Liver (tissue), 8 donors: ENCODE measurements at regions not wholly inside any gene's neighbourhood (a gene's known extent, or its start where the extent isn't known, plus 50 kb on each side); places are given as distances from the start of the nearest gene placed in this dataset.

ENCODE experiments used
- DNase-seq: peaks from one replicate; pipeline ENCODE4 v3.0.0-alpha.2; 2017; ENCODE audit warnings: low spot score
- H3K27ac ChIP-seq, 2 donors: one replicate each; pipeline ENCODE4 v1.7.0; 2013; ENCODE audit warnings: inconsistent platforms in 2 of 2, low read length in 2 of 2, control low read depth in 1 of 2, low read depth in 1 of 2, mild to moderate bottlenecking in 1 of 2
- H3K27me3 ChIP-seq, 4 donors: one replicate each; pipeline versions ENCODE4 v1.6.1 to v1.7.0; 2013; ENCODE audit warnings: low read length in 3 of 4, inconsistent platforms in 1 of 4, mild to moderate bottlenecking in 1 of 4, moderate library complexity in 1 of 4; ENCODE audit not compliant: control insufficient read depth in 4 of 4, insufficient read depth in 4 of 4
- H3K36me3 ChIP-seq, 4 donors: one replicate each; pipeline versions ENCODE4 v1.6.1 to v1.7.0; 2013; ENCODE audit warnings: low read length in 3 of 4, mild to moderate bottlenecking in 3 of 4, low read depth in 1 of 4, moderate library complexity in 1 of 4; ENCODE audit not compliant: control insufficient read depth in 4 of 4, insufficient read depth in 3 of 4
- H3K4me1 ChIP-seq, 4 donors: one replicate each; pipeline versions ENCODE4 v1.6.1 to v1.7.0; 2013; ENCODE audit warnings: low read length in 3 of 4, mild to moderate bottlenecking in 3 of 4, moderate library complexity in 1 of 4; ENCODE audit not compliant: control insufficient read depth in 4 of 4, insufficient read depth in 4 of 4
- H3K4me3 ChIP-seq, 3 donors: one replicate each; pipeline versions ENCODE4 v1.6.1 to v1.7.0; 2013; ENCODE audit warnings: low read length in 3 of 3, control low read depth in 1 of 3, low read depth in 1 of 3, mild to moderate bottlenecking in 1 of 3
- H3K9ac ChIP-seq, 2 donors: one replicate each; pipeline ENCODE4 v1.7.0; 2013; ENCODE audit warnings: low read length in 2 of 2, mild to moderate bottlenecking in 2 of 2, moderate library complexity in 2 of 2, control low read depth in 1 of 2, low read depth in 1 of 2
- H3K9me3 ChIP-seq, 4 donors: one replicate each; pipeline versions ENCODE4 v1.6.1 to v1.7.0; 2013; ENCODE audit warnings: low read length in 3 of 4; ENCODE audit not compliant: control insufficient read depth in 4 of 4
- EGR1 ChIP-seq, 2 donors: IDR thresholded peaks; 2 replicates each; pipeline ENCODE4 v1.6.1; 2016 to 2018; ENCODE audit warnings: antibody characterized with exemption in 2 of 2, low read depth in 2 of 2
- FOXA1 ChIP-seq: IDR thresholded peaks from 2 replicates; pipeline ENCODE4 v1.6.1; 2016; ENCODE audit warnings: antibody characterized with exemption
- FOXA2 ChIP-seq: IDR thresholded peaks from 2 replicates; pipeline ENCODE4 v1.6.1; 2016; ENCODE audit warnings: antibody characterized with exemption
- GABPA ChIP-seq, 2 donors: IDR thresholded peaks in 1 of 2; conservative IDR thresholded peaks in 1 of 2; 2 replicates each; pipeline ENCODE4 v1.6.1; 2016; ENCODE audit warnings: antibody characterized with exemption in 2 of 2, mild to moderate bottlenecking in 1 of 2, moderate library complexity in 1 of 2
- HNF4A ChIP-seq, 2 donors: conservative IDR thresholded peaks; 2 replicates each; pipeline ENCODE4 v1.6.1; 2016; ENCODE audit warnings: antibody characterized with exemption in 2 of 2, mild to moderate bottlenecking in 2 of 2
- HNF4G ChIP-seq: IDR thresholded peaks from 2 replicates; pipeline ENCODE4 v1.6.1; 2016; ENCODE audit warnings: antibody characterized with exemption
- JUND ChIP-seq, 2 donors: IDR thresholded peaks; 2 replicates each; pipeline ENCODE4 v1.6.1; 2016; ENCODE audit warnings: antibody characterized with exemption in 2 of 2
- NR2F2 ChIP-seq: IDR thresholded peaks from 2 replicates; pipeline ENCODE4 v1.6.1; 2016; ENCODE audit warnings: antibody characterized with exemption
- RAD21 ChIP-seq, 2 donors: IDR thresholded peaks; 2 replicates each; pipeline ENCODE4 v1.6.1; 2016; ENCODE audit warnings: antibody characterized with exemption in 2 of 2, mild to moderate bottlenecking in 2 of 2
- RXRA ChIP-seq, 2 donors: IDR thresholded peaks; 2 replicates each; pipeline ENCODE4 v1.6.1; 2017 to 2018; ENCODE audit warnings: antibody characterized with exemption in 2 of 2, mild to moderate bottlenecking in 1 of 2
- TAF1 ChIP-seq: conservative IDR thresholded peaks from 2 replicates; pipeline ENCODE4 v1.6.1; 2016; ENCODE audit warnings: antibody characterized with exemption, mild to moderate bottlenecking
- YY1 ChIP-seq: IDR thresholded peaks from 2 replicates; pipeline ENCODE4 v1.6.1; 2016; ENCODE audit warnings: antibody characterized with exemption, mild to moderate bottlenecking
- ZBTB33 ChIP-seq: IDR thresholded peaks from 2 replicates; pipeline ENCODE4 v1.6.1; 2016; ENCODE audit warnings: antibody characterized with exemption
- WGBS: extraction: QIAGEN DNeasy Blood & Tissue Kit; methylation state at CpG from one replicate; pipeline ENCODE4 v1.1.7; 2013; 5-methylcytosine and 5-hydroxymethylcytosine counted together
- TF ChIP-seq, protein P1 (sequence below): IDR thresholded peaks from 2 replicates; pipeline ENCODE4 v1.6.1; 2016; ENCODE audit warnings: antibody characterized with exemption, mild to moderate bottlenecking
- TF ChIP-seq, protein P2 (sequence below): IDR thresholded peaks from 2 replicates; pipeline ENCODE4 v1.6.1; 2016; ENCODE audit warnings: antibody characterized with exemption
- TF ChIP-seq, protein P3 (sequence below): fragments of 150-350 bp; IDR thresholded peaks from 2 replicates; pipeline ENCODE4 v1.5.1; 2017; ENCODE audit warnings: improper control_type of control experiment, low read depth, low read length; ENCODE audit not compliant: missing input control
- donor health status: healthy.
- donor health status: healthy.
- donor health status: healthy.
- donor health status: healthy.
- donor health status: healthy.

GRCh38 chr22:22803285-22803853 lies 84.2 kb upstream of the IGLL5 start:
- H3K9ac ChIP-seq: no peak overlapping the region
- 75% methylated on average over 3 of the region's 3 CpGs for WGBS
- H3K9me3 ChIP-seq: no peaks in the 10 kb centered on the region
- no peaks in the 10 kb centered on the region for H3K36me3 ChIP-seq
- no peak for DNase-seq
- no peaks in the 10 kb centered on the region for H3K4me1 ChIP-seq
- peaks cover 0 to 2% (median 0%) of the 10 kb centered on the region in 4 donors for H3K27me3 ChIP-seq
- no peak overlapping the region for H3K4me3 ChIP-seq
- TF ChIP-seq, protein P1, sequence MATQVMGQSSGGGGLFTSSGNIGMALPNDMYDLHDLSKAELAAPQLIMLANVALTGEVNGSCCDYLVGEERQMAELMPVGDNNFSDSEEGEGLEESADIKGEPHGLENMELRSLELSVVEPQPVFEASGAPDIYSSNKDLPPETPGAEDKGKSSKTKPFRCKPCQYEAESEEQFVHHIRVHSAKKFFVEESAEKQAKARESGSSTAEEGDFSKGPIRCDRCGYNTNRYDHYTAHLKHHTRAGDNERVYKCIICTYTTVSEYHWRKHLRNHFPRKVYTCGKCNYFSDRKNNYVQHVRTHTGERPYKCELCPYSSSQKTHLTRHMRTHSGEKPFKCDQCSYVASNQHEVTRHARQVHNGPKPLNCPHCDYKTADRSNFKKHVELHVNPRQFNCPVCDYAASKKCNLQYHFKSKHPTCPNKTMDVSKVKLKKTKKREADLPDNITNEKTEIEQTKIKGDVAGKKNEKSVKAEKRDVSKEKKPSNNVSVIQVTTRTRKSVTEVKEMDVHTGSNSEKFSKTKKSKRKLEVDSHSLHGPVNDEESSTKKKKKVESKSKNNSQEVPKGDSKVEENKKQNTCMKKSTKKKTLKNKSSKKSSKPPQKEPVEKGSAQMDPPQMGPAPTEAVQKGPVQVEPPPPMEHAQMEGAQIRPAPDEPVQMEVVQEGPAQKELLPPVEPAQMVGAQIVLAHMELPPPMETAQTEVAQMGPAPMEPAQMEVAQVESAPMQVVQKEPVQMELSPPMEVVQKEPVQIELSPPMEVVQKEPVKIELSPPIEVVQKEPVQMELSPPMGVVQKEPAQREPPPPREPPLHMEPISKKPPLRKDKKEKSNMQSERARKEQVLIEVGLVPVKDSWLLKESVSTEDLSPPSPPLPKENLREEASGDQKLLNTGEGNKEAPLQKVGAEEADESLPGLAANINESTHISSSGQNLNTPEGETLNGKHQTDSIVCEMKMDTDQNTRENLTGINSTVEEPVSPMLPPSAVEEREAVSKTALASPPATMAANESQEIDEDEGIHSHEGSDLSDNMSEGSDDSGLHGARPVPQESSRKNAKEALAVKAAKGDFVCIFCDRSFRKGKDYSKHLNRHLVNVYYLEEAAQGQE: no peak
- TF ChIP-seq FOXA1: no peak
- no peak for TF ChIP-seq JUND (IDR thresholded peaks at IDR 0.05)
- TF ChIP-seq RAD21 (IDR thresholded peaks at IDR 0.05): no peak
- TF ChIP-seq, protein P2, sequence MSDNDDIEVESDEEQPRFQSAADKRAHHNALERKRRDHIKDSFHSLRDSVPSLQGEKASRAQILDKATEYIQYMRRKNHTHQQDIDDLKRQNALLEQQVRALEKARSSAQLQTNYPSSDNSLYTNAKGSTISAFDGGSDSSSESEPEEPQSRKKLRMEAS: no peak
- TF ChIP-seq FOXA2: no peak
- TF ChIP-seq ZBTB33: no peak
- no peak for TF ChIP-seq HNF4G
- TF ChIP-seq EGR1 (IDR thresholded peaks at IDR 0.05; ENCODE audit: low read depth in 2 of 2): no peak
- no peak for TF ChIP-seq RXRA (IDR thresholded peaks at IDR 0.05)
- no peak for TF ChIP-seq YY1
- TF ChIP-seq HNF4A (conservative IDR thresholded peaks at IDR 0.05): no peak
- TF ChIP-seq TAF1: no peak
- H3K27ac ChIP-seq: no peak overlapping the region

DNA sequence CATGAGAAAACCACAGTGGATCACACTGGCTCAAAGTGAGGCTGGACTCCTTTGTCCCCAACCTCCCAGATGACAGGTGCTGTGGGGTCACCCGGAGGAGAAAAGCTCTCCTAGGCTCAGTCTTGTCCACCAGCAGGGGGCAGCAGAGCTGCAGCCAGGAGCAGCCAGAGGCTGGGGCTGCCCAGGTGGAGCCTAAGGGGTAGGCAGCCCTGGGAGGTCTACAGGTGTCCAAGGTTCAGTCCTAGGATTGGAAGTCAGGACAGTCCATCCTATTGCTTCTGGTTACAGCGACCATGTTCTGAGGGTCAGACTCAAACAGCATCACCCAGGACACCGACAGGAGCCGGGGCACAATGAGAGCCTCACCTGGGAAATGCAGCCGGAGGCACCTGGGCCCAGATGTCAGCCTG lies 77.6 kb upstream of the IGLL5 start:
- Histone ChIP-seq H3K9ac (no peak overlapping the region), H3K4me3 (no peak overlapping the region), H3K36me3 (no peaks in the 10 kb centered on the region), H3K9me3 (no peaks in the 10 kb centered on the region), H3K27ac (no peak overlapping the region), H3K4me1 (no peaks in the 10 kb centered on the region), H3K27me3 (no peaks in the 10 kb centered on the region)
- peak; percentile 73 for DNase-seq
- 68% methylated on average over 5 of the region's 5 CpGs for WGBS
- TF ChIP-seq, protein P3, sequence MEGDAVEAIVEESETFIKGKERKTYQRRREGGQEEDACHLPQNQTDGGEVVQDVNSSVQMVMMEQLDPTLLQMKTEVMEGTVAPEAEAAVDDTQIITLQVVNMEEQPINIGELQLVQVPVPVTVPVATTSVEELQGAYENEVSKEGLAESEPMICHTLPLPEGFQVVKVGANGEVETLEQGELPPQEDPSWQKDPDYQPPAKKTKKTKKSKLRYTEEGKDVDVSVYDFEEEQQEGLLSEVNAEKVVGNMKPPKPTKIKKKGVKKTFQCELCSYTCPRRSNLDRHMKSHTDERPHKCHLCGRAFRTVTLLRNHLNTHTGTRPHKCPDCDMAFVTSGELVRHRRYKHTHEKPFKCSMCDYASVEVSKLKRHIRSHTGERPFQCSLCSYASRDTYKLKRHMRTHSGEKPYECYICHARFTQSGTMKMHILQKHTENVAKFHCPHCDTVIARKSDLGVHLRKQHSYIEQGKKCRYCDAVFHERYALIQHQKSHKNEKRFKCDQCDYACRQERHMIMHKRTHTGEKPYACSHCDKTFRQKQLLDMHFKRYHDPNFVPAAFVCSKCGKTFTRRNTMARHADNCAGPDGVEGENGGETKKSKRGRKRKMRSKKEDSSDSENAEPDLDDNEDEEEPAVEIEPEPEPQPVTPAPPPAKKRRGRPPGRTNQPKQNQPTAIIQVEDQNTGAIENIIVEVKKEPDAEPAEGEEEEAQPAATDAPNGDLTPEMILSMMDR: peak; percentile 63
- no peak for TF ChIP-seq GABPA (IDR thresholded peaks at IDR 0.05 in 1 of 2, conservative IDR thresholded peaks at IDR 0.05 in 1 of 2)
- peak in 1 of 2 donors; percentile 74 for TF ChIP-seq RAD21 (IDR thresholded peaks at IDR 0.05)
- TF ChIP-seq ZBTB33: no peak
- no peak for TF ChIP-seq YY1
- no peak for TF ChIP-seq NR2F2
